ENCODE measurements at regions not wholly inside any gene's neighbourhood (a gene's known extent, or its start where the extent isn't known, plus 50 kb on each side); places are given as distances from the start of the nearest gene placed in this dataset.

- no peaks in the 10 kb centered on the region for H3K36me3 ChIP-seq
- H3K27me3 ChIP-seq, result no peaks in the 10 kb centered on the region
- DNase-seq (ENCODE audit: extremely low spot score in 2 of 2), result no peak
- intact Hi-C loops (cut with DNase I), result no loop called here
- no peak overlapping the region for H3K4me3 ChIP-seq
- no peak overlapping the region for H3K27ac ChIP-seq
- no peaks in the 10 kb centered on the region for H3K9me3 ChIP-seq
- TF ChIP-seq CTCF (IDR thresholded peaks at IDR 0.05) (no peak), POLR2AphosphoS5 (IDR thresholded peaks at IDR 0.05; ENCODE audit: insufficient read depth in 1 of 2, low read depth in 1 of 2) (no peak), POLR2A (IDR thresholded peaks at IDR 0.05) (no peak)
- no peaks in the 10 kb centered on the region for H3K4me1 ChIP-seq
Observed at GRCh38 chr11:116533186-116533825, 239.5 kb downstream of the BUD13 start.

- Histone ChIP-seq H3K4me3 (no peak overlapping the region), H3K36me3 (no peaks in the 10 kb centered on the region), H3K27me3 (no peaks in the 10 kb centered on the region), H3K27ac (no peak overlapping the region), H3K4me1 (no peaks in the 10 kb centered on the region), H3K9me3 (no peaks in the 10 kb centered on the region)
- intact Hi-C loops (cut with DNase I), result no loop called here
- no peak for DNase-seq (ENCODE audit: extremely low spot score in 2 of 2)
- TF ChIP-seq CTCF (IDR thresholded peaks at IDR 0.05), result no peak
- no peak for TF ChIP-seq POLR2AphosphoS5 (IDR thresholded peaks at IDR 0.05; ENCODE audit: insufficient read depth in 1 of 2, low read depth in 1 of 2)
- TF ChIP-seq POLR2A (IDR thresholded peaks at IDR 0.05), result no peak
Observed at GRCh38 chr11:116532066-116532465, 240.7 kb downstream of the BUD13 start.

- H3K4me1 ChIP-seq, result no peaks in the 10 kb centered on the region
- intact Hi-C loops (cut with DNase I), result no loop called here
- no peaks in the 10 kb centered on the region for H3K36me3 ChIP-seq
- TF ChIP-seq POLR2A (IDR thresholded peaks at IDR 0.05) (no peak), CTCF (IDR thresholded peaks at IDR 0.05) (no peak), POLR2AphosphoS5 (IDR thresholded peaks at IDR 0.05; ENCODE audit: insufficient read depth in 1 of 2, low read depth in 1 of 2) (no peak)
- H3K9me3 ChIP-seq, result no peaks in the 10 kb centered on the region
- H3K27ac ChIP-seq, result no peak overlapping the region
- no peak overlapping the region for H3K4me3 ChIP-seq
- no peaks in the 10 kb centered on the region for H3K27me3 ChIP-seq
- DNase-seq (ENCODE audit: extremely low spot score in 2 of 2), result no peak
Observed at GRCh38 chr11:116530705-116531104, 242.1 kb downstream of the BUD13 start.

GRCh38 chr11:116529271-116529670, 243.5 kb downstream of the BUD13 start:
- no peaks in the 10 kb centered on the region for H3K9me3 ChIP-seq
- no peak for DNase-seq (ENCODE audit: extremely low spot score in 2 of 2)
- no peaks in the 10 kb centered on the region for H3K36me3 ChIP-seq
- TF ChIP-seq POLR2A (IDR thresholded peaks at IDR 0.05), result no peak
- no peak for TF ChIP-seq CTCF (IDR thresholded peaks at IDR 0.05)
- no peak for TF ChIP-seq POLR2AphosphoS5 (IDR thresholded peaks at IDR 0.05; ENCODE audit: insufficient read depth in 1 of 2, low read depth in 1 of 2)
- intact Hi-C loops (cut with DNase I), result no loop called here
- H3K27me3 ChIP-seq, result no peaks in the 10 kb centered on the region
- no peak overlapping the region for H3K27ac ChIP-seq
- H3K4me3 ChIP-seq, result no peak overlapping the region
- no peaks in the 10 kb centered on the region for H3K4me1 ChIP-seq

GRCh38 chr11:116527180-116527991, 245.4 kb downstream of the BUD13 start:
- H3K4me1 ChIP-seq, result no peaks in the 10 kb centered on the region

More at GRCh38 chr11:116527180-116527991, 245.4 kb downstream of the BUD13 start:
- H3K36me3 ChIP-seq, result no peaks in the 10 kb centered on the region
- no peaks in the 10 kb centered on the region for H3K9me3 ChIP-seq
- H3K4me3 ChIP-seq, result no peak overlapping the region
- H3K27me3 ChIP-seq, result no peaks in the 10 kb centered on the region
- intact Hi-C loops (cut with DNase I), result no loop called here
- H3K27ac ChIP-seq, result no peak overlapping the region
- no peak for DNase-seq (ENCODE audit: extremely low spot score in 2 of 2)
- TF ChIP-seq CTCF (IDR thresholded peaks at IDR 0.05) (no peak), POLR2AphosphoS5 (IDR thresholded peaks at IDR 0.05; ENCODE audit: insufficient read depth in 1 of 2, low read depth in 1 of 2) (no peak), POLR2A (IDR thresholded peaks at IDR 0.05) (no peak)
